Mesenchymal stem cell (in vitro differentiated cells and primary cell): ENCODE measurements at regions not wholly inside any gene's neighbourhood (a gene's known extent, or its start where the extent isn't known, plus 50 kb on each side); places are given as distances from the start of the nearest gene placed in this dataset.
A peak's percentile ranks its signal among the peaks of the same experiment; 100 is the strongest.

Experiments used
- DNase-seq: peaks from one replicate; pipeline ENCODE4 v3.0.0-alpha.2; 2013
- H2AFZ ChIP-seq: one replicate; pipeline ENCODE4 v1.6.1; 2013; ENCODE audit warnings: low read depth, mild to moderate bottlenecking, control low read depth, inconsistent platforms, low read length, moderate library complexity
- H2AK5ac ChIP-seq: 2 replicates; pipeline ENCODE4 v1.6.1; 2013; ENCODE audit warnings: low read length, moderate library complexity, mild to moderate bottlenecking, inconsistent platforms; ENCODE audit not compliant: severe bottlenecking
- H2BK120ac ChIP-seq: one replicate; pipeline ENCODE4 v1.6.1; 2013; ENCODE audit warnings: low read depth, mild to moderate bottlenecking, inconsistent platforms, low read length, moderate library complexity
- H2BK12ac ChIP-seq, 2 experiments: one replicate each; pipeline ENCODE4 v1.6.1; 2013; ENCODE audit warnings: inconsistent platforms in 2 of 2, low read length in 2 of 2, mild to moderate bottlenecking in 2 of 2, moderate library complexity in 2 of 2, control low read depth in 1 of 2
- H2BK15ac ChIP-seq: one replicate; pipeline ENCODE4 v1.6.1; 2013; ENCODE audit warnings: mild to moderate bottlenecking, low read depth, inconsistent platforms; ENCODE audit not compliant: poor library complexity, severe bottlenecking
- H2BK5ac ChIP-seq: 2 replicates; pipeline ENCODE4 v1.6.1; 2013; ENCODE audit warnings: low read depth, mild to moderate bottlenecking, low read length, control low read depth, inconsistent platforms; ENCODE audit not compliant: poor library complexity, severe bottlenecking
- H3K14ac ChIP-seq, 2 experiments: one replicate each; pipeline ENCODE4 v1.6.1; 2013; ENCODE audit warnings: inconsistent platforms in 2 of 2, low read length in 2 of 2, control low read depth in 1 of 2, mild to moderate bottlenecking in 1 of 2, moderate library complexity in 1 of 2
- H3K18ac ChIP-seq, 2 experiments: one replicate each; pipeline ENCODE4 v1.6.1; 2013; ENCODE audit warnings: inconsistent platforms in 2 of 2, low read length in 2 of 2, control low read depth in 1 of 2, low read depth in 1 of 2, mild to moderate bottlenecking in 1 of 2
- H3K23ac ChIP-seq, 2 experiments: one replicate each; pipeline ENCODE4 v1.6.1; 2013; ENCODE audit warnings: inconsistent platforms in 2 of 2, low read length in 2 of 2, mild to moderate bottlenecking in 2 of 2, moderate library complexity in 2 of 2, control low read depth in 1 of 2
- H3K27ac ChIP-seq: 2 replicates; pipeline ENCODE4 v1.5.1; 2013; ENCODE audit warnings: mild to moderate bottlenecking, moderate library complexity, low read length, control low read depth, inconsistent platforms; ENCODE audit not compliant: poor library complexity, severe bottlenecking
- H3K27me3 ChIP-seq, 2 experiments: 2 replicates each; pipeline versions ENCODE4 v1.6.1 to v1.7.0; 2013; ENCODE audit warnings: low read length in 2 of 2, mild to moderate bottlenecking in 2 of 2, moderate library complexity in 2 of 2, control low read depth in 1 of 2, inconsistent platforms in 1 of 2; ENCODE audit not compliant: control insufficient read depth in 1 of 2, insufficient read depth in 1 of 2
- H3K36me3 ChIP-seq, 2 experiments: 2 replicates each; pipeline versions ENCODE4 v1.6.1 to v1.7.0; 2013; ENCODE audit warnings: low read length in 2 of 2, control low read depth in 1 of 2, inconsistent platforms in 1 of 2, low read depth in 1 of 2, mild to moderate bottlenecking in 1 of 2; ENCODE audit not compliant: insufficient read depth in 2 of 2, control insufficient read depth in 1 of 2
- H3K4ac ChIP-seq, 2 experiments: one replicate each; pipeline ENCODE4 v1.6.1; 2013; ENCODE audit warnings: inconsistent platforms in 2 of 2, low read length in 2 of 2, mild to moderate bottlenecking in 2 of 2, moderate library complexity in 2 of 2, control low read depth in 1 of 2, low read depth in 1 of 2
- H3K4me1 ChIP-seq: 2 replicates; pipeline ENCODE4 v1.6.1; 2013; ENCODE audit warnings: low read depth, low read length, control low read depth; ENCODE audit not compliant: control insufficient read depth, insufficient read depth
- H3K4me2 ChIP-seq: 2 replicates; pipeline ENCODE4 v1.6.1; 2013; ENCODE audit warnings: low read length, mild to moderate bottlenecking, inconsistent platforms; ENCODE audit not compliant: poor library complexity, severe bottlenecking
- H3K4me3 ChIP-seq, 2 experiments: 2 replicates each; pipeline versions ENCODE4 v1.5.1 to v1.7.0; 2013; ENCODE audit warnings: low read length in 2 of 2, mild to moderate bottlenecking in 2 of 2, control low read depth in 1 of 2, low read depth in 1 of 2; ENCODE audit not compliant: insufficient read depth in 1 of 2
- H3K79me1 ChIP-seq: replicated peaks from 2 replicates; pipeline ENCODE4 v1.6.1; 2013; ENCODE audit warnings: mild to moderate bottlenecking, control low read depth, low read length, inconsistent platforms; ENCODE audit not compliant: poor library complexity, severe bottlenecking
- H3K9ac ChIP-seq: 2 replicates; pipeline ENCODE4 v1.7.0; 2013; ENCODE audit warnings: mild to moderate bottlenecking, low read length, moderate library complexity
- H3K9me3 ChIP-seq: 2 replicates; pipeline ENCODE4 v1.7.0; 2013; ENCODE audit warnings: mild to moderate bottlenecking, low read length; ENCODE audit not compliant: control insufficient read depth
- H4K8ac ChIP-seq: one replicate; pipeline ENCODE4 v1.6.1; 2013; ENCODE audit warnings: inconsistent platforms, mild to moderate bottlenecking, low read length, moderate library complexity
- H4K91ac ChIP-seq: one replicate; pipeline ENCODE4 v1.6.1; 2013; ENCODE audit warnings: mild to moderate bottlenecking, low read length, inconsistent platforms
- WGBS: methylation state at CpG from one replicate; pipeline ENCODE4 v1.1.7; 2013; ENCODE audit warnings: mixed read lengths; 5-methylcytosine and 5-hydroxymethylcytosine counted together

GRCh38 chr6:18973251-18973650 is 586.1 kb downstream of the RNF144B start:
- no peak overlapping the region for H3K9ac ChIP-seq
- H2BK15ac ChIP-seq = no peak overlapping the region
- H3K27me3 ChIP-seq = no peaks in the 10 kb centered on the region
- H3K4me2 ChIP-seq = no peak overlapping the region
- H3K14ac ChIP-seq = no peak overlapping the region
- WGBS = 45% methylated on average over 2 of the region's 3 CpGs
- no peak overlapping the region for H3K23ac ChIP-seq
- H3K9me3 ChIP-seq = no peaks in the 10 kb centered on the region
- no peak overlapping the region for H3K18ac ChIP-seq
- H3K4me3 ChIP-seq = no peak overlapping the region
- no peak overlapping the region for H3K4ac ChIP-seq
- H4K8ac ChIP-seq = no peak overlapping the region
- no peak overlapping the region for H2AFZ ChIP-seq
- H2BK12ac ChIP-seq = no peak overlapping the region
- no peaks in the 10 kb centered on the region for H3K36me3 ChIP-seq
- no peak overlapping the region for H2BK120ac ChIP-seq
- H4K91ac ChIP-seq = no peak overlapping the region
- DNase-seq = no peak
- H3K4me1 ChIP-seq = no peaks in the 10 kb centered on the region
- no peak overlapping the region for H2AK5ac ChIP-seq
- H3K79me1 ChIP-seq = no peaks in the 10 kb centered on the region
- no peak overlapping the region for H2BK5ac ChIP-seq
- H3K27ac ChIP-seq = no peak overlapping the region

- Histone ChIP-seq H2BK15ac (no peak overlapping the region), H3K4me3 (no peak overlapping the region), H2BK5ac (no peak overlapping the region), H3K79me1 (no peaks in the 10 kb centered on the region), H3K9me3 (no peaks in the 10 kb centered on the region), H3K4ac (no peak overlapping the region), H2AK5ac (no peak overlapping the region), H3K14ac (no peak overlapping the region), H3K27me3 (no peaks in the 10 kb centered on the region), H3K27ac (no peak overlapping the region), H4K91ac (no peak overlapping the region), H4K8ac (no peak overlapping the region), H3K23ac (no peak overlapping the region), H3K4me2 (no peak overlapping the region), H2BK120ac (no peak overlapping the region), H3K4me1 (no peaks in the 10 kb centered on the region), H3K18ac (no peak overlapping the region), H2AFZ (no peak overlapping the region), H2BK12ac (no peak overlapping the region), H3K36me3 (no peaks in the 10 kb centered on the region), H3K9ac (no peak overlapping the region)
- no peak for DNase-seq
- 82% methylated on average over 2 of the region's 2 CpGs for WGBS
These were observed 588.9 kb downstream of the RNF144B start for GRCh38 chr6:18976091-18976490.

- Histone ChIP-seq H2AK5ac (no peak overlapping the region), H3K14ac (no peak overlapping the region), H2BK15ac (no peak overlapping the region), H3K27ac (no peak overlapping the region), H2AFZ (no peak overlapping the region), H4K8ac (no peak overlapping the region), H3K27me3 (no peaks in the 10 kb centered on the region), H3K79me1 (no peaks in the 10 kb centered on the region), H3K4me2 (no peak overlapping the region), H2BK5ac (no peak overlapping the region), H4K91ac (no peak overlapping the region), H2BK12ac (no peak overlapping the region), H3K4ac (no peak overlapping the region), H3K4me3 (no peak overlapping the region), H3K9ac (no peak overlapping the region), H2BK120ac (no peak overlapping the region), H3K9me3 (no peaks in the 10 kb centered on the region), H3K18ac (no peak overlapping the region), H3K36me3 (no peaks in the 10 kb centered on the region), H3K23ac (no peak overlapping the region), H3K4me1 (no peaks in the 10 kb centered on the region)
- no CpG with 5 or more reads among the region's 1 CpG for WGBS
- no peak for DNase-seq
These were observed 589.8 kb downstream of the RNF144B start for GRCh38 chr6:18976966-18977365.

- Histone ChIP-seq H3K9me3 (no peaks in the 10 kb centered on the region), H2AK5ac (no peak overlapping the region), H3K4me3 (no peak overlapping the region), H2BK5ac (no peak overlapping the region), H2BK120ac (no peak overlapping the region), H3K23ac (no peak overlapping the region), H3K79me1 (no peaks in the 10 kb centered on the region), H2BK12ac (no peak overlapping the region), H3K4ac (no peak overlapping the region), H4K8ac (no peak overlapping the region), H2BK15ac (no peak overlapping the region), H3K4me2 (no peak overlapping the region), H3K27ac (no peak overlapping the region), H2AFZ (no peak overlapping the region), H3K9ac (no peak overlapping the region), H3K4me1 (no peaks in the 10 kb centered on the region), H3K27me3 (no peaks in the 10 kb centered on the region), H3K14ac (no peak overlapping the region), H3K36me3 (no peaks in the 10 kb centered on the region), H4K91ac (no peak overlapping the region), H3K18ac (no peak overlapping the region)
- WGBS = no CpG with 5 or more reads among the region's 3 CpGs
- DNase-seq = peak; percentile 11
These were observed 591.4 kb downstream of the RNF144B start for GRCh38 chr6:18978337-18979128.
